NB4 (cell line): ENCODE measurements at regions not wholly inside any gene's neighbourhood (a gene's known extent, or its start where the extent isn't known, plus 50 kb on each side); places are given as distances from the start of the nearest gene placed in this dataset.

ENCODE experiments used
- MYC ChIP-seq: IDR thresholded peaks from 2 replicates; pipeline ENCODE4 v1.6.1; 2011; ENCODE audit warnings: low read depth, low read length
- POLR2A ChIP-seq: IDR thresholded peaks from 2 replicates; pipeline ENCODE4 v1.6.1; 2011; ENCODE audit warnings: mild to moderate bottlenecking; ENCODE audit not compliant: insufficient read length; ENCODE audit errors: extremely low read depth
- TF ChIP-seq, protein P1 (sequence below): IDR thresholded peaks from one replicate; pipeline ENCODE4 v1.5.1; 2012; ENCODE audit warnings: low read depth, low read length
- TF ChIP-seq, protein P2 (sequence below): IDR thresholded peaks from 2 replicates; pipeline ENCODE4 v1.6.1; 2011; ENCODE audit warnings: low read depth, low read length

DNA sequence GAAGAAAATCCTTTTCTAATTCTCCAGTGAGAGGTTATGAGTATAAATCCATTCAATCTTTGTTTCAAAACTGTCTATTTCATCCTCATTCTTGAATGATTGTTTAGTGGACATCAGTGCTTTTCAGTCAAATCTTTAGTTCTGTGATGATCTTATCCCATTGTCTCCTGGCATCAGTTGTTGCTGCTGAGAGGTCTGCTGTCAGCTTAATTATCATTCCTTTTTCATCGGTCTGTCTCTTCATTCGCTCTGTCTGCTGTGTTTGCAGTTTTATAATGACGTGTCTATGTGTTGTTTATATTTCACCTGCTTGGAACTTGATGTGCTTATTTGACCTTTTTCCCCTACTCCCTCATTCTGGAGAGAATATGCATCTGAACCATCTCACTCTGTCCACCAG is 69.2 kb upstream of the GLI2 start:
- TF ChIP-seq POLR2A = no peak
- TF ChIP-seq, protein P1, sequence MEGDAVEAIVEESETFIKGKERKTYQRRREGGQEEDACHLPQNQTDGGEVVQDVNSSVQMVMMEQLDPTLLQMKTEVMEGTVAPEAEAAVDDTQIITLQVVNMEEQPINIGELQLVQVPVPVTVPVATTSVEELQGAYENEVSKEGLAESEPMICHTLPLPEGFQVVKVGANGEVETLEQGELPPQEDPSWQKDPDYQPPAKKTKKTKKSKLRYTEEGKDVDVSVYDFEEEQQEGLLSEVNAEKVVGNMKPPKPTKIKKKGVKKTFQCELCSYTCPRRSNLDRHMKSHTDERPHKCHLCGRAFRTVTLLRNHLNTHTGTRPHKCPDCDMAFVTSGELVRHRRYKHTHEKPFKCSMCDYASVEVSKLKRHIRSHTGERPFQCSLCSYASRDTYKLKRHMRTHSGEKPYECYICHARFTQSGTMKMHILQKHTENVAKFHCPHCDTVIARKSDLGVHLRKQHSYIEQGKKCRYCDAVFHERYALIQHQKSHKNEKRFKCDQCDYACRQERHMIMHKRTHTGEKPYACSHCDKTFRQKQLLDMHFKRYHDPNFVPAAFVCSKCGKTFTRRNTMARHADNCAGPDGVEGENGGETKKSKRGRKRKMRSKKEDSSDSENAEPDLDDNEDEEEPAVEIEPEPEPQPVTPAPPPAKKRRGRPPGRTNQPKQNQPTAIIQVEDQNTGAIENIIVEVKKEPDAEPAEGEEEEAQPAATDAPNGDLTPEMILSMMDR = no peak
- TF ChIP-seq, protein P2, sequence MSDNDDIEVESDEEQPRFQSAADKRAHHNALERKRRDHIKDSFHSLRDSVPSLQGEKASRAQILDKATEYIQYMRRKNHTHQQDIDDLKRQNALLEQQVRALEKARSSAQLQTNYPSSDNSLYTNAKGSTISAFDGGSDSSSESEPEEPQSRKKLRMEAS = no peak
- no peak for TF ChIP-seq MYC
